HepG2 (cell line): ENCODE measurements at regions not wholly inside any gene's neighbourhood (a gene's known extent, or its start where the extent isn't known, plus 50 kb on each side); places are given as distances from the start of the nearest gene placed in this dataset.

Source experiments
- ATF7 ChIP-seq, 2 experiments: fragments of 450-650 bp in 1 of 2; sonication (generic) in 1 of 2; formaldehyde crosslinking in 1 of 2; IDR thresholded peaks; 2 replicates each; pipeline versions ENCODE4 v1.4.0 to v1.6.1; 2016 to 2020; ENCODE audit warnings: antibody characterized with exemption in 1 of 2, mild to moderate bottlenecking in 1 of 2, missing genetic modification reagents in 1 of 2
- BRCA1 ChIP-seq: sonication (generic); formaldehyde crosslinking; IDR thresholded peaks from 2 replicates; pipeline ENCODE4 v1.4.0; 2020; ENCODE audit warnings: missing genetic modification reagents
- CBFB ChIP-seq: sonication (generic); formaldehyde crosslinking; IDR thresholded peaks from 2 replicates; pipeline ENCODE4 v1.4.0; 2020; ENCODE audit warnings: missing genetic modification reagents
- CHD2 ChIP-seq: IDR thresholded peaks from 2 replicates; pipeline ENCODE4 v1.6.1; 2011; ENCODE audit warnings: low read depth, low read length, improper control_type of control experiment
- CTCF ChIP-seq: sonication (generic); formaldehyde crosslinking; IDR thresholded peaks from 2 replicates; pipeline ENCODE4 v1.5.0; 2020; ENCODE audit warnings: mild to moderate bottlenecking, missing genetic modification reagents, moderate library complexity
- DNMT3B ChIP-seq: conservative IDR thresholded peaks from 2 replicates; pipeline ENCODE4 v1.6.1; 2016; ENCODE audit warnings: missing biosample characterization, control low read depth
- EZH2 ChIP-seq: conservative IDR thresholded peaks from 2 replicates; pipeline ENCODE4 v1.6.1; 2012; ENCODE audit warnings: mild to moderate bottlenecking, low read depth, low read length, moderate library complexity
- HNRNPK ChIP-seq: fragments of 200-400 bp; formaldehyde crosslinking; IDR thresholded peaks from 2 replicates; pipeline ENCODE4 v1.6.1; 2018; ENCODE audit warnings: low read length, low read depth, moderate library complexity, mild to moderate bottlenecking; ENCODE audit not compliant: poor library complexity, severe bottlenecking
- ISX ChIP-seq: sonication (generic); formaldehyde crosslinking; conservative IDR thresholded peaks from 2 replicates; pipeline ENCODE4 v1.5.0; 2020; ENCODE audit warnings: missing genetic modification reagents
- MYC ChIP-seq: sonication (generic); formaldehyde crosslinking; IDR thresholded peaks from 2 replicates; pipeline ENCODE4 v1.9.0; 2021; ENCODE audit warnings: missing genetic modification reagents, borderline replicate concordance
- POGK ChIP-seq: sonication (generic); formaldehyde crosslinking; conservative IDR thresholded peaks from 2 replicates; pipeline ENCODE4 v1.8.0; 2022; ENCODE audit warnings: mild to moderate bottlenecking, moderate library complexity, missing genetic modification reagents
- POLR2AphosphoS5 ChIP-seq: IDR thresholded peaks from 2 replicates; pipeline ENCODE4 v1.6.1; 2012; ENCODE audit warnings: low read depth, low read length
- POLR2G ChIP-seq: fragments of 200-400 bp; formaldehyde crosslinking; IDR thresholded peaks from 2 replicates; pipeline ENCODE4 v1.6.1; 2018; ENCODE audit warnings: mild to moderate bottlenecking, low read depth, low read length, moderate library complexity
- ZNF331 ChIP-seq: sonication (generic); formaldehyde crosslinking; IDR thresholded peaks from 2 replicates; pipeline ENCODE4 v1.4.0; 2020; ENCODE audit warnings: missing genetic modification reagents

- TF ChIP-seq ATF7 (IDR thresholded peaks at IDR 0.05) (no peak), ATF7 (CRISPR knock-in tag; IDR thresholded peaks at IDR 0.05) (no peak), CBFB (CRISPR knock-in tag) (no peak), DNMT3B (no peak), CTCF (CRISPR knock-in tag) (no peak), POLR2AphosphoS5 (no peak), CHD2 (no peak), POLR2G (no peak), MYC (CRISPR knock-in tag) (no peak), ISX (CRISPR knock-in tag) (no peak), BRCA1 (no peak), ZNF331 (no peak), HNRNPK (no peak), EZH2 (no peak), POGK (no peak)
Observed at GRCh38 chr4:124902001-124902515, 189.5 kb upstream of the ANKRD50 start.
